HG02610 (cell line): ENCODE measurements at regions not wholly inside any gene's neighbourhood (a gene's known extent, or its start where the extent isn't known, plus 50 kb on each side); places are given as distances from the start of the nearest gene placed in this dataset.
"Not testable (repeated sequence)": the region's sequence is repeated elsewhere in the genome, so short reads cannot be mapped to it uniquely, and the experiment has no call there.

Experiments
- ATAC-seq: cut with Tn5 transposase; IDR thresholded peaks from one replicate; pipeline ENCODE4 v1.9.1; 2021; ENCODE audit warnings: mild to moderate bottlenecking, moderate library complexity; ENCODE audit not compliant: unreplicated experiment

GRCh38 chr16:6751191-6751590 is 581.5 kb upstream of the RBFOX1 start:
- no peak for ATAC-seq

GRCh38 chr16:6749698-6750097 is 582.9 kb upstream of the RBFOX1 start:
- ATAC-seq = no peak

DNA sequence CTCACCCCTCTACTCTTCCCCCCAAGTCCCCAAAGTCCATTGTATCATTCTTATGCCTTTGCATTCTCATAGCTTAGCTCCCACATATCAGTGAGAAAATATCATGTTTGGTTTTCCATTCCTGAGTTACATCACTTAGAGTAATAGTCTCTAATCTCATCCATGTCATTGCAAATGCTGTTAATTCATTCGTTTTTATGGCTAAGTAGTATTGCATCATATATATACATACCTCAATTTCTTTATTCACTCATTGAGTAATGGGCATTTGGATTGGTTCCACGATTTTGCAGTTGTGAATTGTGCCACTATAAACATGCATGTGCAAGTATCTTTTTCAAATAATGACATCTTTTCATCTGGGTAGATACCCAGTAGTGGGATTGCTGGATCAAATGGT is 596.3 kb upstream of the RBFOX1 start:
- ATAC-seq = not testable (repeated sequence)

DNA sequence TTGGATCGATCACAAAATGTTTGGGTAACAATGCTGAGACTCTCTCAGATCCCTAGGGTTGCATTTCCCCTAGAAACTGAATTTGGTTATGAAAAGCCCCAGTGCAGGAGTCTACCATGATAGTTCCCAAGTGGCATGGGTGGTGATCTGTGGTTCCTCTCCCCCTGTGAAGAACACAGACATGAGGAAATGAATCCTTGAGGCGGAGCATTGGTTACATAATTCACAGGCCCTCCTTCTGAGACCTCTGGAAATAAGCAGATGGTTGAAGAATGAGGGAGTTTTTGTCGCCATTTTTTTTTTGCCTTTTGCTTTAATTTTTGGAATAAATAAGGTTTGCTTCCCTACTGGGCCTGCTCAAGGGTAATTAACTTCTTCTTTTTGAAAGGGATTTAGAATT is 597.0 kb upstream of the RBFOX1 start:
- no peak for ATAC-seq

GRCh38 chr16:6732166-6732565 is 600.5 kb upstream of the RBFOX1 start:
- no peak for ATAC-seq

GRCh38 chr16:6728381-6728780 is 604.3 kb upstream of the RBFOX1 start:
- no peak for ATAC-seq

- ATAC-seq = no peak
Observed at GRCh38 chr16:6726621-6727020, 606.0 kb upstream of the RBFOX1 start.

DNA sequence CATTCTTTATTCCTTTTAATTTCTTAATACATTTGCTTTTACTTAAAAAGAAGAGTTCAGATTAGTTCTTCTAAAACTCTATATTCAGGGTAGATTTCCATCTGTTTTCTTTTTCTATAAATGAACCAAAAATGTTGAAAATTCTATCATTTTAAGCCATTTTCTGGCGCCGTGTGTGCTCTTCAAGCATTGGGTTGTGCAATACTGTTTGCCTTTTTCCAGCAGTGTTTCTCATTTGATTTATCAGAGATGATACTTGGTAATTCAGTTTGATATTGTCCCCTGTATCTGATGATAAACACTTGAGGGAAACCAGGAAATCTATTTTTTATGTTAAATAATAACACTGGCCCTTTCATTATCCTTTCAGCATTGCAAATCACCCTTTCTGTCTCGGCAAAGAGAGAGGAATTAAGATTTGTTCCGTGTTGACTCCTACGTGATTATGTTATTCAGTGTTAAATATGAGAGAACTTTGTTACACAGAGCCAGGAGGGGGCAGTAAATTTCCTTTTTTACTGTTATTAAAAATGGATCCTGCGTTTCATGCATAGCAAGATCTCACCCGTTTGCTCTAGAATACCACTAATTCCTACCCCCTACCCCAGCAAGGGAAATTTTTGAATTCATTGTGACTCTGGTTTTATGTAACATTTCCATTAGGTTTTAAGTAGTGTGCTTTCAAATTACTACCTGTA is 606.9 kb upstream of the RBFOX1 start:
- ATAC-seq = no peak

- ATAC-seq = not testable (repeated sequence)
Observed at GRCh38 chr16:6725206-6725605, 607.4 kb upstream of the RBFOX1 start.

DNA sequence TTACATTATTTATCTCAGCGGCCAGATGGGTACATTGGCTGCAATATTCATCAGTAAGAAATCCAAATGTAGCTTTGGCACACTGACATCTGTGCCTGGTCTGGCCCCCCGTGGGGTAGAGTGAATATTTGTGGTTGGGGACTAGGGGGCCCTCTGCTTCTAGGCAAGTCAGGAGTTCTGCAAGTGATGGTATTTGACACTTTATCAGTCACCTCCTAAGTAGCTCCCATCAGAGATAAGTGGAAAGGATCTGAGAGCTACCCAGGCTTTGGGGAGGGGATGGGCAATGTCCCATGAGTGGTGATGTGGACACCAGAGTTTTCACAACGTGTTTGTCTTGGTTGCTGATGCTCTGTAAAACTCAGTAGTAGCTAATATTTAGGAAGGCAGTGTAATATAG is 609.9 kb upstream of the RBFOX1 start:
- no peak for ATAC-seq

- no peak for ATAC-seq
Observed at GRCh38 chr16:6714510-6714909, 618.1 kb upstream of the RBFOX1 start.

DNA sequence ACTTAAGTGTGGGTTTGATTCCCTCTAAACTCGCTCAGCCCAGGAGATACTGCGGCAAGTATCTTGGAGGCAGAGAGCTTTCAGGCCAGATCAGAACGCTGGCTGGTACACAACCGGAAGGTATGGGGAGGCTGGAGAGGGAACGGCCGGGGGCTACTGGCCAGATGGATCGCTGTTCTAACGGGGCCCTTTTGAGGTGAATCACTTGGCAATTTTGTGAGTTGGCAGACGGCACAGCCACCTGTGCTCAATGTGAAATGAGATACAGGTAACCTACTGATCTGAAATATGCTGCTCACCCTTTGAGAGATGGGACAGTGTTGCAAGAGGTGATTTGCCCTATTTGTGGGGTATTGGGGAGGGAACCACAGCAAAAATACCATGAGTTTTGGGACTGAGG is 622.9 kb upstream of the RBFOX1 start:
- ATAC-seq = no peak

DNA sequence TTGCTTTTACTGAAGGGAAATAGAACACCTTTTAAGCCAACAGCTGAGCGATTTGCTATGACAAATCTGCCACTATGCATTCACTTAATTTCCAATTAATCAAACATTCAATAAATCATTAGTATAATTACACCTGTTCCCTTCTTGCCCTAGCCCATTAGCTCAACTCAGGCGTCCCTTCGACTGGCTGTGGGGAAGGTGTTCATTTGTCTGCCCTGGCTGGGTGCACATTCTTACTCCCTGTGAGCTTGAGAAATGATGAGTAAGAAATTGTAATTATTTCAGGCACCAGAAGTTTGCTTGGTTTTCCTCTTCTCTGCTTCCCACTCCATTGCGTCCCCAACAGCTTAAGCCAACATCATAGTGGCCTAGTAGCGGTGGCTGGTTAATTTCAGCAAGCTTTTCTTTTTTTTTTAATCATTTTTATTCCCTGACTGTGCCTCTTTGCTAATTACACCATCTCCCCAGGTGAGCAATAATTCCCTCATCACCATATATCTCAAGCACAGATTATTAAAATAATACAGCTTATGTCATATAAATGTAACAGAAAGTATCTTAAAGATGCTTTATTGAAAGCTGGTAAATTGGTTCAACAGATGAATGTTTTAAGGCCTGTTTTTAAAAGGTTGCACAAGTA is 623.9 kb upstream of the RBFOX1 start:
- ATAC-seq = no peak

- ATAC-seq = no peak
Observed at GRCh38 chr16:6704306-6704930, 628.2 kb upstream of the RBFOX1 start.

DNA sequence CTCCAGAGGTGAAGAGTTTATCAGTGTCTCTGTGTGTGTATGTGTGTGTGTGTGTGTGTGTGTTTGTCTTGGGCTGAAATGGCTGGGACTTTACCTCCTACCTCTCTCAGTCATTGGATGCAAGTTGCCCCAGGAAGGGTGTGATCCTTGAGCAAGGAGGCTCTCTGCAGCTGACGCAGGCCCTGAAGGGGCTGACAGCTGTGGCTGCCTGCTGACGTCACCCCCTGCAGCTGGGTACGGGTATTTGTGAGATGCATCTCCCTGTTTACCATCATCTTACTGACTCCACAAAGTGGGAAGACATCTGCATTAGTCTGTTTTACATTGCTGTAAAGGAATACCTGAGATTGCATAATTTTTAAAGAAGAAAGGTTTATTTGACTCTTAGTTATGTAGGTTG is 631.5 kb upstream of the RBFOX1 start:
- no peak for ATAC-seq

DNA sequence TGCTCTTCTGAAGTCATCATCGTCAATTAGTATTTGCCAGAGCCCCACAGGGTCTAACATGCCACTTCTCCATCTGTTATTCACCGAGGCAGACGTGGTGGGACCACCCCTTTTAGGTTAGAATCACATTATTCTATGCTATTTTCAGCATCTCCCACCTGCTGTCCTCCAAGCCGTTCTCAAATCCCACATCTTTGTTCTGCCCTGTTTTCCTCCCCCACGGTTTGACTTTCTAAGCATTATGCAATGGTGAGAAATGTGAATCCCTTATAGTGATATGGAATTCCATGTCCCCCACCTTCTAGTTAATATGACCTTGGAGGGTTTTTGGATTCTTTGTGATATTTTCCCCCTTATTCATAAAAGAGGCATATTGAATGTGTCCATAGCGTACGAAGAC is 634.1 kb upstream of the RBFOX1 start:
- no peak for ATAC-seq

- ATAC-seq = no peak
Observed at GRCh38 chr16:6695666-6696065, 637.0 kb upstream of the RBFOX1 start.

DNA sequence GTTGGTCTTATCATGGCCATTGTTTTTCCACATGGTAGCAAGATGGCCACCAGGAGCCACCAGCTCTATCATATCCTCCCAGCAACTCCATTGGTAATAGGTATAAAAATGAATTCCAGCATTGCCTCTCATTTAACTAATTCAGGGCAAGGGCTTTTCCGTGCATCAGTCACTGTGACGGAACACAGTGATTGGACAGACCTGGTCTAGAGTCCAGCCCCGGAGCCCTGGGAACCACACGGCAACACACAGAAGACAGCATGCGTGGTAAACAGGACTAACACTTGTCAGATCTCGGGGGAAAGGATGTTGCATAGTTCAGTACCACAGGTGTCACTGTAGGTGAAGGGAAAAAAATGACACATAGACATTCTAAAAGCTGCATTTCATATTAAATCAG is 638.0 kb upstream of the RBFOX1 start:
- no peak for ATAC-seq

GRCh38 chr16:6693418-6693817 is 639.2 kb upstream of the RBFOX1 start:
- not testable (repeated sequence) for ATAC-seq

GRCh38 chr16:6692874-6693273 is 639.8 kb upstream of the RBFOX1 start:
- no peak for ATAC-seq

- no peak for ATAC-seq
Observed at GRCh38 chr16:6690741-6691140, 641.9 kb upstream of the RBFOX1 start.

GRCh38 chr16:6689643-6690042 is 643.0 kb upstream of the RBFOX1 start:
- ATAC-seq = no peak
